Stimulated activated CD8-positive, alpha-beta memory T cell treated with anti-CD3 and anti-CD28 coated beads, Interleukin-7, amount 100 ng/mL, for 4 hours (primary cell): ENCODE measurements at regions not wholly inside any gene's neighbourhood (a gene's known extent, or its start where the extent isn't known, plus 50 kb on each side); places are given as distances from the start of the nearest gene placed in this dataset.

Experiments
- DNase-seq, 2 donors: peaks; one replicate each; pipeline ENCODE4 v3.0.0-alpha.2; 2020; ENCODE audit warnings: low read depth in 2 of 2

GRCh38 chr16:85401917-85402766 lies 211.0 kb upstream of the GSE1 start:
- no peak for DNase-seq

- DNase-seq = no peak
These were observed 210.0 kb upstream of the GSE1 start for GRCh38 chr16:85402910-85403692.

- DNase-seq = no peak
These were observed 209.4 kb upstream of the GSE1 start for GRCh38 chr16:85403693-85404092.

GRCh38 chr16:85412911-85413520 lies 200.1 kb upstream of the GSE1 start:
- DNase-seq = no peak

DNA sequence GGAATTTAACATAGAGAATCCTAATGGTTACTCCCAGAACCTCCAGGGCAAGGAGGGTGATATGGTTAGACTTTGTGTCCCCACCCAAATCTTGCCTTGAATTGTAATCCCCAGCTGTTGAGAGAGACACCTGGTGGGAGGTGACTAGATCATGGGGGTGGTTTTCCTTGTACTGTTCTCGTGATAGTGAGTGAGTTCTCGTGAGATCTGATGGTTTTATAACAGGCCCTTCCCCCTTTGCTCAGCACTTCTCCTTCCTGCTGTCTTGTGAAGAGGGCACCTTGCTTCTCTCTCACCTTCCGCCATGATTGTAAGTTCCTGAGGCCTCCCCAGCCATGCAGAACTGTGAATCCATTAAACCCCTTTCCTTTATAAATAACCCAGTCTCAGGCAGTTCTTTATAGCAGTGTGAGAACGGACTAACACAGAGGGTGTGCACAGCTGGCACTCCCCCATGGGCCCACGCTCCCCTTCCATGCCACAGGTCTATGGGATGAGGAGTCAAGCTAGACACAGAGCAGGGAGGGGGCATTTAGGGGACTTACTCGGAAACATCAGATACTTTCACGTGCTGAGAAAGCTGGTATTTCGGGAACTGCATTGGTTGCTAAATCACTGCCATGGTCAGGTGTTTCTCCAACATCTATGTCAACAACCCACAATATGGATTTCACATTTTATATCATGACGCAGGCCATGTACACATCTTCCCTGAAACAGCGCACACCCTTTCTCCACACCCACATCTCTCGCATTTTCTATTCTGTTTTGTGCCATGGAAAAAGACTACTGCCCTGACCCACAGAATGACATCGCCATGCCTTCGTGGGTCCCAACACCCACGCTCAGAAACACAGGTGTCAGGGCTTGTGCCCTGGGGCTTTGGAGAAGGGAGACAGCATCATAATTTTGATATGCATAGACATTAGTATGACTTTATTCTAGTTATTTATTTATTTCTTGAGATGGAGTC lies 199.1 kb upstream of the GSE1 start:
- DNase-seq = no peak

- no peak for DNase-seq
These were observed 197.7 kb upstream of the GSE1 start for GRCh38 chr16:85415196-85416090.

DNA sequence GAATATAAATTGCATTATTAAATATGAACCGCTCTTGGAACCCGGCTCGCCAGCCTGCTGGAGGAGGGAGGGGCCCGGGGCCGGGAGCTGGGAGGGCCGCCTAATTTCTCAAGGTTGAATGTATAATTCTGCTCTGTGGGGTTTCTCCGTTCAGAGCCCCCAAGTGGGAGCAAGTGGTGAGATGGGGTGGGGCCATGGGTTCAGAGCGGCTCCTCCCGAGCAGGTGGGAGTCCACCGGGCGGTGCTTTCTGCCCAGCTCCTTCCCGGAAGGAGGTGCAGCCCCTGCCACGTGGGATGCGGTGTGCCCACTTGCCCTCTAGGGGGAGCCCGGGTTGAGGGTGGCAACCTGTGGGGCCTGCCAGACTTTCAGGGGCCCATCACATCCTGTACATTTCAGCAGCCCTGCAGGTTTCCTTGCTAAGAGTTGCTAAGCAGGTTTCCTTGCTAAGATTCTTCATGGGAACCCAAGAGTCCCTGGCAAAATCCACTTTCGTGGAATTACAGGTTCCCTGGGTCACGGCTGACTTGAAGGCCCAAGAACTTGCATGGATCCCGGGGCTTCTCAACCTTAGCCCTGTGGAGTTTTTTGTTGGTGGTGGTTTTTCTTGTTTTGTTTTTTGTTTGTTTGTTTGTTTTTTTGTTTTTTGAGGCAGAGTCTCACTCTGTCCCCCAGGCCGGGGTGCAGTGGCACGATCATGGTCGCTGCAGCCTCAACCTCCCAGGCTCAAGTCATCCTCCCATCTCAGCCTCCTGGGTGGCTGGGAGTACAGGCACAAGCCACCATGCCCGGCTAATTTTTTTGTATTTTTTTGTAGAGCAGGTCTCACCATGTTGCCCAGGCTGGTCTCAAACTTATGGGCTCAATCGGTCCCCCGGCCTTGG lies 196.7 kb upstream of the GSE1 start:
- DNase-seq = peak; percentile 22 to 60

- no peak for DNase-seq
These were observed 195.8 kb upstream of the GSE1 start for GRCh38 chr16:85417156-85417860.

DNA sequence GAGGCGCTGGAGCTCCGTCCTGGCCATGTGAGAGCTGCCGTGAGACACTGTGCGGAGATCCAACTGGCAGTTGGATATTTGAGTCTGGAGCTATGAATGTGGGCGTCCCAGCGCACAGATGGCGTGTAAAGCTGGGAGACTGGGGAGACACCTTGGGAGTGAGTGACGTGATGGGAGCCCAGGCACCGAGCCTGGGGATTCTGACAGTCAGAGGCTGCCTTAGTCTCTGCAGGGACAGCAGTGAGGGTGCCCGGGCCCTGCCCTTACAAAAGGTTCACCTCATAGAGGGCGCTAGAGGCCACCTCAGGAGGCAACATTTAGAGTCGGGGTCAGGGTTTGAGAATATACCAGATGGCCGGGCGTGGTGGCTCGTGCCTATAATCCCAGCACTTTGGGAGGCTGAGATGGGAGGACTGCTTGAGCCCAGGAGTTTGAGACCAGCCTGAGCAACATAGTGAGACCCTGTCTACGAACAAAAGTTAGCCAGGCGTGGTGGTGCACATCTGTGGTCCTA lies 194.1 kb upstream of the GSE1 start:
- DNase-seq = no peak

- no peak for DNase-seq
These were observed 193.4 kb upstream of the GSE1 start for GRCh38 chr16:85419503-85420408.

- peak; percentile 34 to 60 for DNase-seq
These were observed 192.4 kb upstream of the GSE1 start for GRCh38 chr16:85420501-85421337.

GRCh38 chr16:85421338-85422195 lies 191.6 kb upstream of the GSE1 start:
- DNase-seq = no peak

- no peak for DNase-seq
These were observed 190.9 kb upstream of the GSE1 start for GRCh38 chr16:85422196-85422631.

GRCh38 chr16:85422632-85423550 lies 190.2 kb upstream of the GSE1 start:
- no peak for DNase-seq
